HL-60/S4 treated with retinoic acid at 250 ng/mL for 4 days and 3 days (cell line): ENCODE measurements at regions not wholly inside any gene's neighbourhood (a gene's known extent, or its start where the extent isn't known, plus 50 kb on each side); places are given as distances from the start of the nearest gene placed in this dataset.
"Not testable (repeated sequence)": the region's sequence is repeated elsewhere in the genome, so short reads cannot be mapped to it uniquely, and the experiment has no call there.

Source experiments
- in situ Hi-C: fragments of 300-500 bp; cut with MboI; formaldehyde crosslinking; loops from 2 replicates; pipeline ENCODE4 v1.7.0; 2022; ENCODE audit warnings: low sequenced_read_pairs

DNA sequence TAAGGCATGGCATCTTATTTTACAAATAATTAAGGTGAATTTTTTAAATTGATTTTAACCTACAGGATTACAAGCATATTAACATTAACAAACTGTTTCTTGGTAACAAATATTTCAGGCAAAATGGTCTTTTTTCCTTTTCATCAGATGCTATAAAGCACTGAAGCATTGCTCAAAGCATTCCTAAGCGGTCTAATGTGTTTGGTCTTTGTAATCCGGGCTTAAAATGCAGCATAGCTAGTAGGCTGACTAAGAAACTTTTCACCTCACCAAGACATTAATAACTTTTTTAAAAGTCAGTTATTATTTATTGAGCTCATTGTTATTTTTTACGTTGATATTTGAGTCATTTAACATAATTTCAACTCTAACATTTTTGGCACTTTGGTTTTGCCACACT lies 538.8 kb upstream of the SLC39A10 start:
- in situ Hi-C loops: no loop called here

DNA sequence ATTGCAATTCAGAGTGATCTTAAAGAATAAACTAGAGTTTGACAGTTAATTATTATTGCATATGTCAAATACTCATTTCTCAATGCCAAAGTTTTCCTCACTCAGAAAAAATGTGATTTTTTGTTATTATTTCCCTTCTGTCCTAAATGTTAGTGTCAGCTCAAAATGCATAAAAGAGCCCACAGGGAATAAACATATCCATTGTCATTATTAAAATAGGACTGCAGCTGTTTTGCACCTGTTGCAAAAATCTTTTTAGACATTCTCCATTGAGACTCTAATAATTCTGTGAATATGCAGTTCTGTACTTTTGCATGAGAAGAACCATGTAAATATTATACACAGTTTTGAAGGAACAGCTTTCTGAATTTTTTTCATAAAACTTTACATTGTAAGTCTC lies 540.0 kb upstream of the SLC39A10 start:
- in situ Hi-C loops: no loop called here

DNA sequence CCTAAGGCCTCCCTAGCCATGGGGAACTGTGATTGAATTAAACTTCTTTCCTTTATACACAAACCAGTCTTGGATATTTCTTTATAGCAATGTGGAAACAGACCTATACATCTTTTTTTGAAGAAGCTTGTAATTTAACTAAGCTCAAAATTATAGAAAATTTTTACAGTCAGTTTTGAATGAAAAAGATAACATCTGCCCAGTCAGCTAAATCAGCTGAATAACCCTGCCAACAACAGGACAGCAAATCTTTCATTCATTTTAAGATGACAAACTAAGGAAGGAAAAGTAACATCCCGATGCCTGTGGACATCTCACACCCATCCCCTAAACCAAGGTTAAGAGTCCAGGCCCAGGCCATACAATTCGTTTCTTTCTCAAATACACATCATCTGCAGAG lies 541.3 kb upstream of the SLC39A10 start:
- in situ Hi-C loops: no loop called here

DNA sequence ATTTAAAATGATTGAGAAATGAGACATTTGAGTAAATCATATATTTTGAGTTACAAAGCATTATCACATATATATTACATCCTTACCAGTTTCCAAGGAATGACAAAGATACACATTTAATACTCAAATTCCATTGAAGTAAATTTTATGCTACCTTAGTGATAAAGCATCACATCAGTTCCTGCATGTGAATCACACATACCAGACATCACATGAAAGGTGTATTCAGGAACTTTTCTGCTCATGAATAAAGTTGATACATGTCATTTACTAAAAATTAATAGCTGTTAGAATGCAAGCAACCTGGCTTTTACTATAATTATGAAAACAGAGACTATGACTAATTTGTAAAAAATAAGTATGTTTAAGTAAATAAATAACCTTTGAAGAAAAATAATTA lies 548.8 kb upstream of the SLC39A10 start:
- in situ Hi-C loops: no loop called here

DNA sequence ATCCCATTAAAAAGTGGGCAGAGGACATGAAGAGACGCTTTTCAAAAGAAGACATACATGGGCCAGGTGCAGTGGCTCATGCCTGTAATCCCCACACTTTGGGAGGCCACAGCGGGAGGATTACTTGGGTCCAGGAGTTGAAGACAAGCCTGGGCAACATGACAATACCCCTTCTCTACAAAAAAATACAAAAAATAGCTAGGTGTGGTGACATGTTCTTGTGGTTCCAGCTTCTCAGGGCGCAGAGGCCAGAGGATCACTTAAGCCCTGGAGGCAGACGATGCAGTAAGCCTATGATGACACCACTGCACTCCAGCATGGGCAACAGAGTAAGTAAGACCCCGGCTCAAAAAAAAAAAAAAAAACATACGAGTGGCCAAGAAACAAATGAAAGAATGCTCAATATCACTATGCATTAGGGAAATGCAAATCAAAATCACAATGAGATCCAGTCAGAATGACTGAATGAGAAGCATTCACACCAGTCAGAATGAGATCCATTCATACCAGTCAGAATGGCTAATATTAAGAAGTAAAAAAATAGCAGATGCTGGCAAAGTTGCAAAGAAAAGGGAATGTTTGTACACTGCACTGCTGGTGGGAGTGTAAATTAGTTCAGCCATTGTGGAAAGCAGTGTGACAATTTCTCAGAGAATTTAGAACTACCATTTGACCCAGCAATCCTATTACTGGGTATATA lies 550.2 kb upstream of the SLC39A10 start:
- in situ Hi-C loops: no loop called here

DNA sequence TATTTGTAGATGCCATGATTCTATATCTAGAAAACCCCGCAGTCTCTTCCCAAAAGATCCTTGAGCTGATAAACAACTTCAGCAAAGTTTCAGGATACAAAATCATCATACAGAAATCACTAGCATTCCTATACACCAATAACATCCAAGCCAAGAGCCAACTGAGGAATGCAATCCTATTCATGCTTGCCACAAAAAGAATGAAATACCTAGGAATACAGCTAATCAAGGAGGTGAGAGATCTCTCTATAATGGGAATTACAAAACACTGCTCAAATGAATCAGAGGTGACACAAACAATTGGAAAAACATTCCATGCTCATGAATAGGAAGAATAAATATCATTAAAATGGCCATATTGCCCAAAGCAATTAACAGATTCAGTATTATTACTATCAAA lies 551.4 kb upstream of the SLC39A10 start:
- in situ Hi-C loops: no loop called here

DNA sequence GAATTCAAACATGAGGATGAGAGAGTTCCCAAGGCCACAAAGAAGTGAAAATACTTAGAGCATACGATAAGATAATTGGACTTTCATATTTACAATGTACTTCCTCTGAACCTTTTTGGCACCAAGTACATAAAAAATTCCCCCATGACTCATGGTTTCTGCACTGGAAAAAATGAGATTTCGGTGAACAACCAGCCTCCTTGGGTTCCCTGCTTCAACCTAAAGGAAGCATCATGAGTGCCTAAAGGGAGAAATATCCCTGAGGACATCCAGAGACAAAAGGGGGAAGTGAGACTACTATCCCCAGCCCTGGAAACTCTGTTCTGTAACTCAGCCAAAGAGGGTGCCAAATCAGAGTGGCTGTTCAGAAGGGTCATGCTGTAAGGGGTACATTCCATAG lies 562.7 kb upstream of the SLC39A10 start:
- in situ Hi-C loops: no loop called here

DNA sequence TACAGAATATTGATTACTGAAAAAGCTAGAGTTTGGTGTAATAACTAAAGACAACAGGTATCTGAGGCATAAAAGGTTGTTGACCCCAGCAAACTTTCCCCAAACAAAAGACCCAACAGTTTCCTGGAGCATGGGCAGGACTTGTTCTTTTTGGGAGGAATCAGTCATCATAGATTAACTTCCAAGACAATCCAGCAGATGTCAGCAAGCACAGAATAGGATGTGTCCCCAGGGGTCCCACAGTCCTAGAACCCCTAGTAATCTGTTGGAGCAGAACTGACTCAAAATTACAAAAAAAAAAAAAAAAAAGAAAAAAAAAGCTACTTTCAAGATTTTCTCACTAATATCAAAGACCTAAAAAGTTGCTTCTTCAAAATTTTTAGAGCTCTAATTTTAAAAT lies 564.7 kb upstream of the SLC39A10 start:
- in situ Hi-C loops: no loop called here

DNA sequence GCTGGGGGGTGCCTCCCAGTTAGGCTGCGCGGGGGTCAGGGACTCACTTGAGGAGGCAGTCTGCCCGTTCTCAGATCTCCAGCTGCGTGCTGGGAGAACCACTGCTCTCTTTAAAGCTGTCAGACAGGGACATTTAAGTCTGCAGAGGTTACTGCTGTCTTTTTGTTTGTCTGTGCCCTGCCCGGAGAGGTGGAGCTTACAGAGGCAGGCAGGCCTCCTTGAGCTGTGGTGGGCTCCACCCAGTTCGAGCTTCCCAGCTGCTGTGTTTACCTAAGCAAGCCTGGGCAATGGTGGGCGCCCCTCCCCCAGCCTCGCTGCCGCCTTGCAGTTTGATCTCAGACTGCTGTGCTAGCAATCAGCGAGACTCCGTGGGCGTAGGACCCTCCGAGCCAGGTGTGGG lies 584.2 kb upstream of the SLC39A10 start:
- in situ Hi-C loops: not testable (repeated sequence)

DNA sequence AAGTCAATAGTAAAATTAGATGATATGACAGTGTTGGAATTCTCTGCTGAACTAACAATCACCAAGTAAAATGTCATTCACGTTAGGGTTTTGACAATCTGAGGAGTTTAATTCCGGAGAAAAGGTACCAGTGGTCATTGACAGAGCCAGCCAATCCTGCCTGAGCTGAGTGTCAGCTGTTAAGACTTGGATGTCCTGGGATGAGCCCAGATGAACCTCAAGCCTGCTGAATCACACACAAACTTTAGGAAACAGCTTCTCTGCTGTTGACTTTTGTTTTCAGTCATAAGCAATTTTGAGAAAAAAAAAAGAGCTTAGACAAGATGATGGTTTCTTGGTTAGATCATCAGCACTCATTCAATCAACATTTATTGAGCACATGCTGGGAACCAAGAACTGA lies 600.0 kb upstream of the SLC39A10 start:
- in situ Hi-C loops: no loop called here

DNA sequence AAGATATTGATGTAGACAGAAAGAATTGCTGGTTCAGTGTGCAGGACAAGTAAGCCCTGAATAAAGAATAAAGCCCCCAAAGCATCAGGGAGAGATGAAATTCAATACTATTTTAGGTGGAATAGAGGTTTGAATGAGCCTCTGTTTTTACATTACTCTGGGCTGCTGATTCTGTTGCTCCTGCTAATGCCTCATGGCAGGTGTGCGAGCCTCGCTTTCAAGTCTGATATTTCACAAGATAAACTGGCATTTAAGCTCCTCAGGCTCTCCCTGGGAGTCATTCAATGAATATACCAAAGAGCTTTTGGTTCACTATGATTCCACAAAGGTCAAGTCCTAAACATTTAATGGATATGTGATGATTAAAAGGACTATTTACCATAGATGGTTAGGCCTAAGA lies 601.0 kb upstream of the SLC39A10 start:
- in situ Hi-C loops: no loop called here

DNA sequence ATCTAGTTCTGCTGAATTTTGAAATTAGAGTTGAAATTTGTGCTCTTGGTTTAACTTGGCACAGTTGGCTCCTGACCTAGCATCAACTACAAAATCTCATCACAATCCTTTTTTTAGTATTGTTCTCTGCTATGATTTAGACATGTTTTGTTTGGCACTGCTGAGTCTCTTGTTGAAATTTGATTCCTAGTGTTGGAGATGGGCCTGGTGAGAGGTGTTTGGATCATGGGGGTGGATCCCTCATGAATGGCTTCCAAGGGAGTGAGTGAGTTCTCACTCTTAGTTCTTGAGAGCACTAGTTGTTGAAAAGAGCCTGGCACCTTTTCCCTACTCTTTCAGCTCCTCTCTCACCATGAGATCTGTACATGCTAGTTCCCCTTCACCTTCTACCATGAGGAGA lies 605.6 kb upstream of the SLC39A10 start:
- in situ Hi-C loops: no loop called here

DNA sequence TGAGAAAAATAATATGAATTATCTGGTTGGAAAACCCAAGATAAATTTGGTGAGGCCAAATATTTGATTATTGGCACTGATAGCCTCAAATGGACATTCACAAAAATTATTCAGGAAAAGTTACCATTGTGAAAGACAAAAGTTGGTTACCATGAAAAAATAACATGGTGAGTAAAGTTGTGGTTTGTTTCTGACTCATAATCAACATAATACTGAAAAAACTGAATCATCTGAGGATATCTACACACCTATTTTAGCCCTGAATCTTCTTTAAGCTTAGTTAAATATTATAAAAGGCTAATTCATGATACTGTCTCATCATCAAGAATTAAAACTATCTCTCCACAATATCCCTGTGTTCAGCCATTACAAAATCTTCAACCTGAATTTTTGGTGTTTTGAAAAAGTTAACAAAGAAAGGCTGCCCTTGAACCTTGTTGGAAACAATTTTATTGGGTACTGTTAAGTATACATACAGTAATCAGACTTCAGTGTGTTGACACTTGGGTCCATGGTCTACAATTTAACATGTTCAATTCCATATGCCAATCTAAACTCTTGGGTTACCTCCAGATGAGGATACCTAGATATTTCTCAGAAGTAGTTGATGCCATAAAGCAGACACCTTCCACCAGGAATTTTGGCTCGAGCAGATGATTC lies 607.5 kb upstream of the SLC39A10 start:
- in situ Hi-C loops: no loop called here

DNA sequence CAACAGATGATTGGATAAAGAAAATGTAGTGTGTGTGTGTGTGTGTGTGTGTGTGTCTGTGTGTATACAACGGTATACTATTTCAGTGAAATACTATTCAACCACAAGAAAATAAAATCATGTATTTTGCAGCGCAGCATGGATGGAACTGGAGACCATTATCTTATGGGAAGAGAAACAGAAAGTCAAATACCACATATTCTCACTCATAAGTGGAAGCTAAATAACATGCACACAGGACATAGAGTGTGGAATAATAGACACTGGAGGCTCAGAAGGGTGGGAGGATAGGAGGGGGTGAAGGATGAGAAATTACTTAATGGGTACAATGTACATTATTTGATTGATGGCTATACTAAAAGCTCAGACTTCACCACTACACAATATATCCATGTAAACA lies 609.1 kb upstream of the SLC39A10 start:
- in situ Hi-C loops: no loop called here

DNA sequence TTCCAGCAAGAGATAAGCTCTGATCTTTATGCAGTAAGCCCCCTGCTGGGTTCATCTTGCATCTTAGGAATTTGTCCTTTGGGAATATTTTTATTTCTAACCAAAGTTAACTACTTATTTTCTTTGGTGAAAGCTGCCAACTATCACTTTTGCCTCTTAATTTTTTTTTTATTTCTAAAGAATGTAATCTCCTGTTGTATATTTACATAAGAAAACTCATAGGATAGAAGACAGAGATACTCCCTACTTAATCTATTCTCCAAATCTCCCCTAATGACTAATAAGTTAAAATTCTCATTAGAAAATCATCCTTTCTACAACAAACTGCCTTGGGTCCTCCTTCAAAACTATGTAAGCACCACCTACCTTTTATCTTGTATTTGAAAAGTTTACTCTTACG lies 612.2 kb upstream of the SLC39A10 start:
- in situ Hi-C loops: no loop called here

DNA sequence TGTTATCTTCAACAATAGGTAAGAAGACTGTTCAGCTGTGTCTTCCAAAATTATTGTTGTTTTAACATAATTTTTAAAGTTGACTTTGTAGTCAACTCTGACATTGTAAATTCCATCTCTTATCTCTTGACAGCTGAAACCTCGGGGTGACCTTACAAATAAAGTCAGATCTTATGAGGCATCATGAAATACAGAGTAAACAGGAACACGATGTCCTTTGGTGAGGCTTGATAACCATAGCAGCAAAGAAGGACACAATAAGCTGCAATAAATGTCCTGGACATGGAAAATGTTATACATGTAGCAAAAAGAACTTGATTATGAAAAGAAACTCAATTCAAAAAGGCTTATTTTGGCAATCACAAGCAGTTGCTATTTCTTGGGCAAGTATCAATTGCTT lies 618.9 kb upstream of the SLC39A10 start:
- in situ Hi-C loops: no loop called here

DNA sequence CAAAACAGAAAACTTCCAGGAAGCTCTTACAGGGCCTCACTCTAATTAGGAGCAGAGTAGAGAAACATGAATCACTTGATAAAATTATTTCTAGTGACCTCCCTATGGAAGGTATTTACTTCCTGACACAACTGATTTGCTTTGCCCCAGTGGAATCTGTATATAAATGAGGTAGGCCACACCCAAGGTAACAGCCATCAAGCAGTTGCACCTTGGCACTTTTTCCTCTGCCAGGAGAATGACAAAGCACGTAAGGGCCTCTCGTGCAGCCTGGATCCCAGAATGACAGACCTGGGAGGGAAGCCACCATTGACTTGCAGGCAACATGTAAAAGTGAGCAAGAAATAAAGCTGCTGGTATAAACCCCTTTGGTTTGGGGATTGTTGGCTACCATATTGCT lies 620.0 kb upstream of the SLC39A10 start:
- in situ Hi-C loops: no loop called here

DNA sequence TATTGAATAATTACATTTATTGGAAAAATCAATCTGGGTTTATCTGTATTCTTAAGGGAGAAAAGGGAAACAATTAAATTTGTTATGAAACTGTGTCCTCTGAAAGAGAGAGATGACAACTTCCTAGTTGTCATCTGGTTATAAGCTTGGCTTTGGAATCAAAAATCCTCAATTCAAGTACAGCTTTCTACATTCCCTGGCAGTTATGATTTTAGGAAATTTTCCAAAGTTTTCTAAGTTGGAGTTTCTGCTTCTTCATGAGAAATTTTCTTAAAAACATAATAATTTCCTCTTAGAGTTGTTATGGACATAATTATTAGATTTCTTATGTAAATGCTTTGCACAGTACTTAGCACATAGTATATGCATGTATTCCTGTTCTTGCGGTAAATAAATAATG lies 625.6 kb upstream of the SLC39A10 start:
- in situ Hi-C loops: no loop called here

DNA sequence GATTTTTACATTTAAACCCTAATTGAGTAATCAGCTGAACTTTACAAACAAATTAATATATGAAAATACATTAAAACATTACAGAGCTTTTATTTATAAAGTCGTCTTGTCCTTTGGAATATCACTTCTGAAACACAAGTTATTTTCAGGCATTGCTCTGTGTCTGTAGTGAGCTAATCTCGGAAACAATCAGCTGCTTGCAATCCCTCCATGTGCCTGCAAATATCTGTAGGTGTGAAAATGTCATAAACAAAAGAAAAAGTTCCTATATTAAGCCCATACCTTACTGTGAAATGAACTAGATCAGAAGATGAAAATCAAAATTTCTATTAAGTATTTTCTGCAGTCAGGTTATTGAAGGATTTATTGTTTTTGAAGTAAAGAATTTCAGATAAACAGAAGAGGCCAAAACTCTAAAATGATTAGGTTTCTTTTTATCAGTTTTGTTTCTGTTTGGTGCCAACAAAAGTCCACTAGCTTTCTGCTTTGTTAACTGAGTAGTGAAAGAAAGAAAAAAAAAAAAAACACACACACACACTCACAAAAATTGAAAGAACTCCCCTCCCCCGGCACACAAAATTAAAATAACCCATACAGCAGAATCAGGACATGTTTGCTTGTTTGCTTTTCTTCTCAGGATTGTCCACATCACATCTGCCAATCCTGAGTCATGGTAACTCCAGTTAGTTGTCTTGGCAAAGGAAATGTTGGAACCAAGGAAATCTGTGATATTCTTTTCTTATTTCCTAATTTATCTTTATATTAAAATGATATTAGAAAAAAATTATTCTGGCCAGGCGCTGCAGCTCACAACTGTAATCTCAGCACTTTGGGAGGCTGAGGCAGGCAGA lies 627.0 kb upstream of the SLC39A10 start:
- in situ Hi-C loops: no loop called here

DNA sequence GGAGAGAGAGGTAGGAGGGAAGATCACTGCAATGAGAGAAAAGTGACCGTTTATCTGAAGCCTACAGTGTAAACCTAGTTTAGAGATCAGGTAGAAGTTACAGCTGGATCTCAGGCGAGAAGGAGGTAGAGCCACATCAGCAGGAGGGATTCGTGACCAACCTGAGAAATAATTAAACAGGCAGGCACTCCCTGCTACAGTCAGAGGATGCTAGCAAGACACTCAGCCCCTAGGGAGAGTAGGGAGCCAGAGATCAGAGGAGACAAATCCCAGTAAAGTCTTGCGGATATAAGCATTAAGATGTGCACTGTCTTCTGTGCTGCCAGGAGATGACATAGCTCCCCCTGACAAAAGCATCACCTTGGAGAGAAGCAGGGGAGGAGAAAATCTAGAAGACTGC lies 629.1 kb upstream of the SLC39A10 start:
- in situ Hi-C loops: no loop called here

DNA sequence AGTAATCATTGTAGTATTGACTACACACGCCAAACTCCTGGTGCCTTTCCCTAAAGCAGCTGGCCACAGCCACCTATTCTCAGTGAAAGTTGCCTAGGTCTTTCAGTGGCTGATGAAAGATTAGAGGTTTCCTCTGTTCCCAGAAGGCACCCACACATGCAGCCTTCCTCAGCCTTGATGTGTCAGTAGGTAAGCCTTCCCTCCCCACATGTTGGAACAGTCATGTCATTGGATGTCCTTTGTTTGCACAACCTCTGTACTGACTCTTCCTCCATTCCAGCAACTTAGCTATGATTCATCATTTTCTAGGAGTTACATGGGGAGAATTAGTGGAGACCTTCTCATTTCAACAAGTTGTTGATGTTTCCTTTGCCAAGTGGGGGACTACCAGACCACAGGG lies 630.8 kb upstream of the SLC39A10 start:
- in situ Hi-C loops: no loop called here

DNA sequence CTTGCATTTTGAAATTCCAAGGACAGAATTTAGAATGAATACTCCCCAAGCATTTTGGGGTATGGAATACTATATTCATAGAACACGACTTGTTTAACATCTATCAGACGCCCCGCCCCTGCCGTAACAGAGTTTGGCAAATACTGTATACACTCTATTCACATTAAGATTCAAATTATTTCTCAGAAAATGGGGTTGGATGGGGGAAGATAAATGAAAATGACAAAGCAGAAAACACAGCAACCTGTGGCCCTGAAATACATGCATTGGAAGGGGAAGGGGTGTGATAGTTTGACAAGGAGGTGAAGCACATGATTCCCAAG lies 634.6 kb upstream of the SLC39A10 start:
- in situ Hi-C loops: no loop called here
